Neural progenitor cell (in vitro differentiated cells): ENCODE measurements at regions not wholly inside any gene's neighbourhood (a gene's known extent, or its start where the extent isn't known, plus 50 kb on each side); places are given as distances from the start of the nearest gene placed in this dataset.

Experiments
- CTCF ChIP-seq: fragments of 200-600 bp; sonication (generic); IDR thresholded peaks from 2 replicates; pipeline ENCODE4 v1.5.1; 2017; ENCODE audit warnings: antibody characterized with exemption, mild to moderate bottlenecking
- EZH2 ChIP-seq: fragments of 200-600 bp; sonication (generic); IDR thresholded peaks from 2 replicates; pipeline ENCODE4 v1.6.1; 2017; ENCODE audit warnings: antibody characterized with exemption, mild to moderate bottlenecking, moderate library complexity

GRCh38 chr7:85456254-85456653 lies 269.4 kb upstream of the SEMA3D start:
- TF ChIP-seq EZH2 (no peak), CTCF (no peak)
